IMR-90 (cell line): ENCODE measurements at regions not wholly inside any gene's neighbourhood (a gene's known extent, or its start where the extent isn't known, plus 50 kb on each side); places are given as distances from the start of the nearest gene placed in this dataset.
"Not testable (repeated sequence)": the region's sequence is repeated elsewhere in the genome, so short reads cannot be mapped to it uniquely, and the experiment has no call there.

Experiments used
- CTCF ChIP-seq: conservative IDR thresholded peaks from 2 replicates; pipeline ENCODE4 v1.5.1; 2012; ENCODE audit warnings: mild to moderate bottlenecking, low read depth, low read length, improper control_type of control experiment
- NFE2L2 ChIP-seq: fragments of 150-350 bp; IDR thresholded peaks from 2 replicates; pipeline ENCODE4 v1.6.1; 2016; ENCODE audit warnings: low read depth, mild to moderate bottlenecking, low read length
- POLR2A ChIP-seq: IDR thresholded peaks from 2 replicates; pipeline ENCODE4 v1.6.1; 2012; ENCODE audit warnings: mild to moderate bottlenecking, low read depth, low read length
- TF ChIP-seq, protein P1 (sequence below): fragments of 150-350 bp; IDR thresholded peaks from 2 replicates; pipeline ENCODE4 v1.6.1; 2017; ENCODE audit warnings: mild to moderate bottlenecking, antibody characterized with exemption, low read length, low read depth

DNA sequence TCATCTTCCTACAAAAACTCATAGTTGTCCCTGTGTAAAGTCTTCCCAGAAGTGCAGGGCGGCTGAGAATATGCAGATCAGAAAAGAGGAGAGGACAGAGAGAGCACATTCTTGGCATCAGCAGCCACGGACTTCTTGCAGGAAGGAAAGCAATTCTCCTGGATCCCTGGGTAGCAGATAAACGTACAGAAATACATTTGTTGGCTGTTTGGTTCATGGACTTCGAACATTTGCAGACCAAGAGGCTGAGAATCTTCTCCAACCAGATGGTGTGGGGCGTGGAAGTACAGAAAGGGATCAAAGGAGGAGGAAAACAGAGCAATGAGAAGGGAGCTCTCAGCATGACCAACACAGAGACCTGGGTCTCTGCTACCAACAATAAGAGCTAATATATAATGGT lies 319.9 kb downstream of the NPHP4 start:
- TF ChIP-seq, protein P1, sequence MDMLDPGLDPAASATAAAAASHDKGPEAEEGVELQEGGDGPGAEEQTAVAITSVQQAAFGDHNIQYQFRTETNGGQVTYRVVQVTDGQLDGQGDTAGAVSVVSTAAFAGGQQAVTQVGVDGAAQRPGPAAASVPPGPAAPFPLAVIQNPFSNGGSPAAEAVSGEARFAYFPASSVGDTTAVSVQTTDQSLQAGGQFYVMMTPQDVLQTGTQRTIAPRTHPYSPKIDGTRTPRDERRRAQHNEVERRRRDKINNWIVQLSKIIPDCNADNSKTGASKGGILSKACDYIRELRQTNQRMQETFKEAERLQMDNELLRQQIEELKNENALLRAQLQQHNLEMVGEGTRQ: not testable (repeated sequence)
- TF ChIP-seq CTCF, POLR2A, NFE2L2: not testable (repeated sequence)
